ENCODE measurements at regions not wholly inside any gene's neighbourhood (a gene's known extent, or its start where the extent isn't known, plus 50 kb on each side); places are given as distances from the start of the nearest gene placed in this dataset.
A peak's percentile ranks its signal among the peaks of the same experiment; 100 is the strongest.

GRCh38 chr12:30874455-30875321, 51.9 kb upstream of the TSPAN11 start:
- H3K27me3 Mint-ChIP-seq (ENCODE audit: low read depth): peaks cover 11% of the 10 kb centered on the region
- Histone ChIP-seq H2BK15ac (ENCODE audit: low read depth, low read length) (no peak overlapping the region), H3K27ac (ENCODE audit: insufficient read length, low read depth, low read length) (no peak overlapping the region), H3T11ph (ENCODE audit: low read length) (no peak overlapping the region), H3K9ac (ENCODE audit: extremely low read depth, insufficient read length, low read length) (no peak overlapping the region), H2AK5ac (ENCODE audit: insufficient read length, low read length) (no peak overlapping the region), H4K91ac (ENCODE audit: insufficient read length, low read depth, low read length) (no peak overlapping the region), H2BK120ac (ENCODE audit: low read depth, low read length, poor library complexity, severe bottlenecking) (no peak overlapping the region), H3K4ac (ENCODE audit: low read depth, low read length) (no peak overlapping the region), H3K9me3 (ENCODE audit: control insufficient read depth, low read depth, low read length) (no peaks in the 10 kb centered on the region), H2AFZ (ENCODE audit: low read length) (no peak overlapping the region), H3K4me1 (ENCODE audit: insufficient read depth, low read length) (no peaks in the 10 kb centered on the region; the same call in 1 of the 2 replicates), H2BK12ac (ENCODE audit: insufficient read length, low read depth, low read length) (no peak overlapping the region), H3K23me2 (ENCODE audit: insufficient read length, low read depth, low read length, poor library complexity, severe bottlenecking) (no peaks in the 10 kb centered on the region), H4K20me1 (ENCODE audit: control insufficient read depth, insufficient read depth, insufficient read length) (no peaks in the 10 kb centered on the region), H3K79me2 (ENCODE audit: insufficient read depth, low read length) (no peaks in the 10 kb centered on the region), H4K5ac (ENCODE audit: insufficient read length, low read depth, low read length) (no peak overlapping the region), H2BK20ac (ENCODE audit: low read depth, low read length, poor library complexity, severe bottlenecking) (no peak overlapping the region), H3K23ac (ENCODE audit: insufficient read length, low read depth, low read length) (no peak overlapping the region), H3K18ac (ENCODE audit: insufficient read length, low read depth, low read length) (no peak overlapping the region), H3K4me2 (ENCODE audit: insufficient read depth, insufficient read length, low read length) (no peak overlapping the region), H4K8ac (replicated peaks; ENCODE audit: insufficient read length, low read depth, low read length) (no peak overlapping the region), H3K56ac (ENCODE audit: insufficient read length, low read depth, low read length) (no peak overlapping the region), H3K79me1 (ENCODE audit: insufficient read depth, low read depth, low read length, poor library complexity, severe bottlenecking) (no peaks in the 10 kb centered on the region), H2BK5ac (ENCODE audit: insufficient read length, low read length) (no peak overlapping the region), H3K14ac (ENCODE audit: insufficient read depth, low read length) (no peak overlapping the region; the same call in 1 of the 2 replicates), H3K27me3 (ENCODE audit: insufficient read depth, low read length) (no peaks in the 10 kb centered on the region)
- H3K9me3 Mint-ChIP-seq: no peaks in the 10 kb centered on the region
- TF ChIP-seq CTCF (conservative IDR thresholded peaks at IDR 0.05): no peak
- peak; percentile 36 for DNase-seq
- H3K4me1 Mint-ChIP-seq: peaks cover 9 to 19% of the 10 kb centered on the region in 2 experiments
- H3K4me3 Mint-ChIP-seq: no peak overlapping the region
- H3K36me3 Mint-ChIP-seq (ENCODE audit: insufficient read depth in 1 of 3, low read depth in 3 of 3): no peaks in the 10 kb centered on the region
- WGBS (ENCODE audit: extremely low coverage, insufficient read length, low lambda C conversion rate): no CpG with 5 or more reads among the region's 10 CpGs
- H3K27ac Mint-ChIP-seq: no peak overlapping the region
